ENCODE measurements at regions not wholly inside any gene's neighbourhood (a gene's known extent, or its start where the extent isn't known, plus 50 kb on each side); places are given as distances from the start of the nearest gene placed in this dataset.

DNA sequence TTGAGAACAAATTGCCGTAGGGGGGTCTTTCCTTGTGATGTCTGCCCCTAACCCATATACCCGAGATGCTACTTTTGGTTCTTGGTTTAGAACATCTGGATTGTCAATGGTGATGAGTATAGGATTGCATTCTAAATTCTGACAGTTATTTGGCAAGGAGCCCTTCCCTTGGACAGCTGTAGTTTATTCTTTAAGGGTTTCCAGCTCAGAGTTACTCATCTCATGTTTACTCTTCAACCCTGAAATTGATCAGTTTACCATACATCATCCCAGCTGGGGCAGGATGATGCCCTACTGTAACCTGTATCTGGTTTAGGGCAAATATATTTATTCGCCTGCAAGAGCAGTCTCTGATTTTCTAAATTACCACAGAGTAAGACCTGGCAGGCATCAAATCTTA, 85.7 kb upstream of the XCR1 start:
- DNase-seq = no peak

DNA sequence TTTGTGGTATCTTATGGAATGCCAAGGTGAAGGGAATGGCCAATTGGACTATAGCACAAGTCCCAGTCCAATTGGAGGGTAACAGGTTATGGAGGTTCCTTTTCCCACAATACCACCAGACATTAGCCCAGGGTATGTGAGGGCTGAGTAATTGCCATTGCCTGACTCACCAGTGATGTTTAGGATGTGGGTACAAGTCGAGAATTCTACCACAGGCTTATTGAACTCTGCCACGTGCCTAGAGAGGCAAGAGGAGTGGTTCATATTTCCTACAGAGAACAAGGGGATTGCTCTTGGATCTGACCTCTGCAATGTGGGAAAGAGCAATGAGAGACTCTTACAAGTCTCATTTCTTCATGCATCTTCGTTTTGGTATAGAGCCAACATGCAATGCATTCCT, 85.0 kb upstream of the XCR1 start:
- DNase-seq = no peak

DNA sequence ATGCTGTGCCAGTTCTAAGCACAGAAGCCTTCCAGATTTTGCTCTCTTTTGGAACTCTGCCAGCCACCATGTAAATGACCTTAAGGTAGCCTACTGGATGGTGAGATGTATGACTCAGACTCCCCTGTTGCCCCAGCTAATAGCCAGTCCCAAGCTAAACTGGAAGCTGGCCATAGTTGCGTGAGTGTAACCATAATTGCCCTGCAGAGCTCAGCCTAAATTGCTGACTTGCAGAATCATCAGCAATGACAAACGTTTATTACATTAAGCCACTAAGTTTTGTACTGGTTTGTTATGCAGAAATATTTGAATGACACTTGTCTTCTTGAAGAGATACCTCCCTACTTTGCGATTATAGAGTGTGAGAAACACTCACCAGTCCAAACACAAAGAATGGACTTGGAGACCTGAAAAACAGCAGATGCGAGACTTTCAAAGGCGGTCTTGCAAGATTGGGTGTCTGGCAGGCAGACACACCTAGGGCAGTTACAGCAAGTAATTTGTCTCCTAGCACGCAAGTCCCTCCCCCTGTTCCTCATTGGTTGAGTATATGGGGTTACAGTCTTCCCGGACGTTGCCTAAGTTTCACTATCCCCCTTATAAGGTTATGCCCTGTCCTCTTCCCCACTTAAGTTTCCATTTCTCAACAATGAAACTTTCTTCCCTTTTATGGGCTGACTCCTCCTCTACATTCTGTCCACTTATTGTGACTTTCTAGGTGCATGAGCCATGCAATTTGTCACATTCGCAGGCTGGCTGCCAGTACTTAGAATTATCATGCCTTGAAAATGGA, 83.6 kb upstream of the XCR1 start:
- DNase-seq = peak; percentile 0

DNA sequence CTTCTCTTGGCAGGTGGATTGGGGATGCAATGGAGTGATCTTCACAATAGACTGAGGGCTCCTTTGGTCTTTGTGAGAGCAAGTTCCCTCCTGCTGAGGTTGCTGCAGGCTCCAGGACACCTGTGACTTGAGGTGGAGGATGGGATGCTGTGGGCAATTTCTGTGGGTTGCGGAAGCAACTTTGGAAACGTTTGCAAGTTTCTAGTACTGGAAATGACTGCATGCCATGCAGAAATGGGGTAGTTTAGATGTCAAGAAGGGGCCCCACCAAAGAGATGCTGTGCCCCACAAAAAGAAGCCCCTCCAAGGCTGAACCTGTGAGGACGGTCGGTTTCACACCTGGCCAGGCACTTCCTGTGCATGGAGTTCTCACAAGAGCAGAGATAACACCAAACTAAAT, 80.4 kb upstream of the XCR1 start:
- DNase-seq = no peak

DNA sequence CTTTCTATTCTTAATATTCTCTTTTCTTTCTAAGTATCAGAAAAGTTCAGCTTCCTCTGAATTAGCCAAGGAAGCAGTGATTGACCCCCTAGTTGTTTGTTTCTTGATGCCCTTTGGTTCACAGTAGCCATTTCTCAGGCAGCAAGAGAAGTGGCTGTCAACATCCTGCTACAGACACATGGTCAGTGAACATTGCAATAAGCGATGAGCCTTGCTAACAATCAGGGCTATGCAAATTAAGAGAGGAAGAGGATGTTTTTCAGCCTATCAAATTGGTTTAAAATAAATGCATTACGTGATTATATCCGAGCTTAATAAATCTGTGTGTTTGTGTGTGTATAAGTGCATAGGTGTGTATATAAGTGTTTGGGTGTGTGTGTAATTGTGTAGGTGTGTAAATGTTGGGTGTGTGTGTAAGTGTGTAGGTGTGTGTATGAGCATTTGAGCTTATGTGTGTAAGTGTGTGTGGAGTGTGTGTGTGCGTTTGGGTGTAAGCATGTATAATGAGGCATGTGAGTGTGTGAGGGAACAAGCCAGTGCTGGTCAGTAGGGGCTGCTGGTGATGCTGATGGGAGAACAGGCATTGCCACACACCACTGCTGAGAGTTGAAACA, 78.1 kb upstream of the XCR1 start:
- DNase-seq = no peak

DNA sequence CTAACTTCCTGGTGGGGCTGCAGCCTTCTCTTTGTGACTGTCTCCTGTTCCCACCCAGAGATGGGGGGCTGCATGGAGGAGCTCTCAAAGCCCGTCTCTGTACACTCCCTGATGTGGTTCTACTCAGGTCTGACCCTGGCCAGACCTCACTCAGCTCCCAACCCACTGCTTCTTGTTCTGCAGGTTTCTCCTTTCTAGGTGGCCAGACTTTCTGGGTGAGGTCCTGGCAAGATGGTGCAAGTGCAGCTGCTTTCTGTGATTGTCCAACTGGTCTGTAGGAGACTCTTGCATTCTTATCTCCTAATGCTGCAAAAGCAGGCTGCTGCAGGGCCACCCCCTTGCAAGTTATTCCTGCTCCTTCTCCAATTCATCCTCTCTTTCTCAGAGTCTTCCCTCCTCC, 77.4 kb upstream of the XCR1 start:
- DNase-seq = no peak

DNA sequence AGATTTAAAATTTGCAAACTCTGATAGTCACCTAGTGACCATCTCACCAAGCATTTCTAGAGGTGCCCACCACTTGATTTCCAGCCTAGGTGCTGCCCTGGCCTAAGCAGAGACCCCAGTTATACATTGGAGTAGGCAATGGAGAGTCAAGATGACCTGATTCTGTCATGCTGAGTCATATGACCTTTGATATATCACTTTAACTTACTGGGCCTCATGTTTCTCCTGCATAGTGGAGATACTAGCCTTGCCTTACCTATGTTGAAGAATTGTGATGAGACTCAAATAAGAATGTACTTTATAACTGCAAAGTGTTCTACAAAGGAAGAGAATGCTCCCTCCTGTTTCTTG, 75.5 kb upstream of the XCR1 start:
- no peak for DNase-seq

DNA sequence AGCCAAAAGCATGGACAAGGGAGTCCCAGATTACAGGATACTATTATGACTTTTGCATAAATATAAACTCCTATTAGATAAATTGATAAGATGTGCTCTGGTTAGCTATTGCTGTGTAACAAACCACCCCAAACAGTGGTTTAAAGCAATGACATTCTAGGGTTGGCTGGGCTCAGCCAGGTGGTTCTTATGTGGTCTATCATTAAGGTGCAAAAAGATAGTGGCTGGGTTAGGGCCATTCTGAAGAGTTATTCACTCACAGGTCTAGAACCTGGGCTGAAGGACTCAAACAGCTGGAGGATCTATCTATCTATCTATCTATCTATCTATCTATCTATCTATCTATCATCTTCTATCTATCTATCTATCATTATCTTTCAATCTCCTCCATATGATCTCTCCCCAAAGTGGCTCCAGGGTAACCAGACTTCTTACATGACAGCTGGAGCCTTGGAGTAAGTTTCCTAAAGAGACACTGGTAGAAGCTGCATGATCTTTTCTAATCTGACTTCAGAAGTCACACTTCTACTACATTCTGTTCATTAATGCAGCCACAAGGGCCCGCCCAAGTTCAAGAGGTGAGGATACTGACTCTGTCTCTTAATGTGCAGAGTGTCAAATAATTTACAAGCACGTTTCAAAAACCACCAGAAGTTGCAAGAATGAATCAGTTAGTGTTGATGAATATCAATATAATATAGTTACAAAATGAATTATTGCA, 74.9 kb upstream of the XCR1 start:
- DNase-seq = no peak

DNA sequence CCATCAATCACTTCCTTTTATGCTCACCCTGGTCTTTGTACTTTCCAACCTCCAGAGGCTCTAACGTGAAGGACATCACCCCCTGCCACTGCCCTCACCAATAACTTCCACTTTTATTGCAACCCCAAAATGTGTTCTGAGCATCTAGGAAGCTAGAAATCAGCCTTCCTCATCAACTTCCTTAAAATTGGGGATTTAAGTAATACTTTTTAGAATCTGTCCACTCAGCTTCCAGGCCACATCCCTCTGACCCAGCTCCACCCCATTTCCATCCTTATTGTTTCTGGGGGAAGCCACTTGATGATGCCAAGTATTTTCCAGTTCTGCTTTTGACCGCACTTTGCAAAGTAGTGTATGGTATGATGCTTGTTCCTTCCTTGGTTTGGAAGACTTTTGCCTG, 73.5 kb upstream of the XCR1 start:
- DNase-seq = no peak

DNA sequence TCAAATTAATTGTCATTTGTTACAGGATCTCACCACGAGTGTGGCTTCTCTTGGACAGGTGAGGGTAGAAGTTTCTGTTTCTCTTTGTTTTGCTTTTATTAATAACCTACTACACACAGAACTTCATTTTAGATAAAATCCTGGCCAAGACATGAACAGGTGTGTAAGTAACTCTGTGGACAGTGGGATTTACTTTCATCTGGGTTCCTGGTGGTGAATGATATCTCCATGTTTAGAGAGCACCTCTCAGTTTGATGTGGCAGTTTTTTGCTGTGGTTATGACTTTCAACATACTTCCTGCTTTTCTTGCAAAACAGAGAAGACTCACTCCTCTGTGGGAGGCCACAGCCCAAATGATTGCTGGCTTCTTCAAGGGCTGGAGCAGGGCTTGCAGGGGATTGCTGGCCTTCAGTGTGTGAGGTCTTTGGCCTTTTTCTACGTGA, 71.1 kb upstream of the XCR1 start:
- DNase-seq = no peak

DNA sequence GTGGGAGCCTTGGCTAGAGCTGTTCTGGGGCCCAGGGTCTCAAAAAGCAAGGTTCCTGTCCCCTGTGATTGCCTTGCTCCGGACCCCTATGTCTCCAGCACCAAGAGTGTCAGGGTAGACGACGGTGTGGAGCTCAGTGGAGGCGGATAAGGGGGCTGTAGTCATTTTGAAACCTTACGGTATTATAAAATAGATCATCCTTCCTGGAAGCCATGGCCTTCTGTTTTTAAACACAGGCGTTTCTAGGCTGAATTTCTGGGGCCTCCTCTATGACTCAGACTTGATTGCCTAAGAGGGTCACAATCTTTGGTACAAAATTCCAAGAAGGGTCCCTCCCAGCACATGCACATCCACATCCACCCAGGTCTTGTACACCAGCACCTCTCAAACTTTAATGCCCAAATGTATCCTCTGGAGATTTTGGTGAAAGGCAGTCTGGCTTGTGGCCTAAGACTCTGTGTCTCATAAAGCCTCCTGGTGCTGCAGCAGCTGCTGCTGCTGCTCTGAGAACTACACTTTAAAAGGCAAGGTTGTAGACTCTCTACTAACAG, 70.5 kb upstream of the XCR1 start:
- no peak for DNase-seq

DNA sequence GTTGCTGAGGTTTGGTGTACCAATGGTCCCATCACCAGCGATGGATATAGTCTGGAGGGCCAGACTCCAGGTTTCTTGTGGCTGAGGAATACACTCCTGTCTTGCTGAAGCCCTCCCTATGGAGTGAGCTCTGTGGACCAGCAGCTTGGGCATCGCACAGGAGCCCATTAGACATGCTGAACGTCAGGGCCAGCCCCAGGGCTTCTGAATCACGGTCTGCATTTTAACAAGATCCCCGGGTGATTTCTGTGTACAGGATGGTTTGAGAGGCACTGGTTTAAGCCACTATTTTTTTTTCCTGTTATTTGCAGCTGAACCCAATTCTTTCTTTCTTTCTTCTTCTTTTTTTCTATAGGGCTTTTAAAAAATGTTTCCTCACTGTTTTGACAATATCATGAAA, 69.5 kb upstream of the XCR1 start:
- no peak for DNase-seq

DNA sequence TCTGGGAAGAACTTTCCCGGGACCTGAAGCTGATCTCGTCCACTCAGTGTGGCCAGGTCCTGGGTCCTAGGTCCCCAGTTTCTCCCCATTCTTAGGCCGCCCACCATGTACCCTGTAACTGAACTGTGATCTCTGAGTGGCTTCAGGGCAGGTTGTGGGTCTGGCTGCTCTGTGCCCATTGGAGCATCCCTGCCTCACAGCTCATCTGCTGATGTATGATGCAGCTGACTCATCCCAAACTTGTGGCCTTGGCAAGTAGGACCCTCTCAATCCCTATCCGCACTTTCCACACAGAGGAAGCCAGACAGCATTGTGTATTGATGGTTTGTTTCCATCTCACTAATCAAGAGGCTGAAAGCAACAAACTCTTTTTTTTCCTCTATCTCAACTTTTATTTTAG, 69.1 kb upstream of the XCR1 start:
- DNase-seq = no peak

DNA sequence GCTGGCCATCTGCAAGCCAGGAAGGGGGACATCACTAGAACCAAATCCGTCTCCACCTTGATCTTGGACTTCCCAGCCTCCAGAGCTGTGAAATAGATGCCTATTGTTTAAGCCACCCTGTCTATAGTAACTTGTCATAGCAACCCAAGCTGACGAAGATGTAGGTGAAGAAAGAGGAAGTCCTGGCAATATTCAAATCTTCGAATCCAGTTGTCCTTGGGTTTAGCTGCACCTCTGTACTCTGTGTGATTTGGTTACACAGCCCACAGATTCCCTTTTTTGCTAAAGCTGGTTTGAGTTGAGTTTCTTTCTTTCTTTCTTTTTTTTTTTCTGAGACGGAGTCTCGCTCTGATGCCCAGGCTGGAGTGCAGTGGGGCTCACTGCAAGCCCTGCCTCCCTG, 68.0 kb upstream of the XCR1 start:
- no peak for DNase-seq

DNA sequence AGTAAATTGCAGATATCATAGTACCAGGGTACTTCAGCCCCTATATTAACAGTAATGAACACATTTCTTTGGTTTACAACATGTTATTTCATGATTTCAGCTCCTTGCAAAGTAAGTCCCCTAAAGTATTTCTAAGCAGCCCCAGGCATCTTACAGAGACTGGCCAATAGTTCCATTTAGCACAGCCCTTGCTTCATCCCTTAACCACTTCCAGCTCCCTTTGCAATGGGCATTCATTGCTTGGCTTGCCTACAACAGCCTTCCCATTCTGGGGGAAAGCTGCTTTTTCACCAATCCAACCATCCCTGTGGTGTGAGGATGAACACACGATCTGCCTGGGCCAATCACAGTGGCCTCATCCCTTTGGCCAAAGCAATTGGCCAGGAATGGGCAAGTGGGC, 67.2 kb upstream of the XCR1 start:
- no peak for DNase-seq

DNA sequence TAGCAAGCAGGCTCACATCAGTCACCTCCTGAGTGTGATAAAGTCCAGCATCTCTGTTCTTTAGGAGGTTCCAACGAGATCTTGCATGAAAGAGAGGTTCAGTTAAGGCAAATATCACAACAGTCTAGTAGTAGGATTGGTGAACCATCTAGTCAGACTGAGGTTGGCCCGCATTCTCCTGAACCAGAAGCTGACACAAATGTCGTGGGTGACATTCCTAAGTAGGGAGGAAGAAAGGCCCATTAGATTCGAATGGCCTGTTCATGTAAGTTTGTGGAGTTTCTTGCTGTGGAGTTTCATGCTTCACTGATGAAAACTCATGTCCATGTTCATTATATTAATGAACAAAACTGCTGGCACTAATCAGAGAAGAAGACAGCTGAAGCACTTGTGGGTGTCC, 66.7 kb upstream of the XCR1 start:
- DNase-seq = no peak

DNA sequence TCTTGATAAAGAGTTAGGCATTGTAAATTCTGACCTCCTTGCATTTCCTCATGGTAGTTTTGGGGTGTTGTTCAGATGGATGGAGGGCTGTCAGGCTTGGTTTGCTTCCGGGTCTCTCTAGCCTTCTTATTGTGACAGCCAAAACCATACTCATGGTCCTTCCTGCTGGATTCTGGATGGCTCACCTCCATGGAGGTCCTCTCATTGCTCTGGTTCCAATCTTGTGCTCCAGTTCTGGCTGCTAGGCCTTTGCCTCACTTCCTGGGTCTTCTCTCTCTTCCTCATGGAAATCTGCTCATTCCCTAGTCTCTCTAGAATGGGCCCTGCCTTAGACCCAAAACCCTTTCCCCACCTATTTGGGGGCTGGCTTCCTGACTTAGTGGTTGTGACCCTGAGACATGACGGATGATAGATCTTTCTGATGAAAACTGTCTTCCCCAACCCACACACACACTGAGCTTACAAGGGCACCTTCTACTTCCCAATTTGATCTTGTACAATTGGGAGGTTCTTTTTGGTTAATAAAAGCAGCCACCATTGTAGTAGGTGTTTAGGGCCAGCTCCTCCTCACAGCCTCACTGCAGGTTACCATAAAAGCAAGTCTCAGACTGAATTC, 66.2 kb upstream of the XCR1 start:
- no peak for DNase-seq

DNA sequence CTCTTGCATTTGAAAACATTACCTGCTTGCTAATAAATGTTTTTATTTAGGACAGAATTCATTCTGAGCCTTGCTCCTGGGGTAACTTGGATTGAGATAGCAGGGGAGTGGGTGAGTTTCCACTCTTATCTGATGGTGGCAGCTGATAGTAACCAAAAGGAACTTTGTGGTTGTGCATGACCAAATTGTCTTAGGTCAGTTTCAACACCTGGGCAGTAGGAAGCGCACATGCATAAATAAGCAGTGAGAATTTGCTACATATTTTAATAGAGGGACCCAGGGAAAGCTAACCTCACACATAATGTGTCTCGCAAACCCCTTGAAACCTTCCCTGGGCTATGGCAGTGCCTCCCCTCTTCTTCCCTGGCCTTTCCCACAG, 65.4 kb upstream of the XCR1 start:
- DNase-seq = no peak

DNA sequence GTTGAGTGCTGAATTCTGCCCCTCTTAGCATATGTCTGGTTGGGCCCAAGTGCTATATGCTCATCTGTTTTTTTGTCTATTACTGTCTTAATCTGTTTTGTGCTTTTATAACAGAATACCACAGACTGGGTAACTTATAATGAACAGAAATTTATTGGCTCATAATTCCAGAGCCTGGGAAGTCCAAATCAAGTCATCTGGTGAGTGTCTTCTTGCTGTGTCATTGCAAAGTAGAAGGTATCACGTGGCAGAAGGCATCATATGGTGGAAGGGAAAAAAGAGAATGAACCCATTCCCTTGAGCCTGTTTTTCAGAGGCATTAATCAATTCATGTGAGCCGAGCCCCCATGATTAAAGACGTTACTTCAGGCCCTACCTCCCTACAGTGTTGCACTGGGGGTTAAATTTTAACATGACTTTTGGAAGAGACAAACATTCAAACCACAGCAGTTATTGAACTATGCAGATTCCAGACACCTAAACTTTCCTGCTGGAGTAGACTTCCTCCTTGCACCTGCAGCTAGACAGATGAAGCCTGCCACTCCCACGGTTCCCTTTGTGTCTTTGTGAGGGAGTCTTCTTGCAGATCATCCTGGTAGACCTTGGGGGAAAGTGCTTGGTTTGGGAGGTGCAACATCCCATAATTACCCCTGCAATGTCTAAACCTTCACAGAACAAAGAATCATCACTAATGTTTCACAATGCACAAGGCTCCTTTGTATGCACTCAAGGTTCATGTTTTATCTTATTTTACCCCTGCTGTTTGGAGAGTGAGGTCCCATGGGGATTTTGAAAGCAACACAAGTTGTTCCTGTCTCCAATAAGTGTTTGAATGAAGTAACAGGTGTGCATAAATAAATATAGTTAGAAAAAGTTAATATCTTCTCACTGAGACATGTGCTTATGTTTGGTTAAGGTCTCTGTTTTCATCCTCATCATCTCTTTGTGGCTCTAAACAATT, 64.7 kb upstream of the XCR1 start:
- no peak for DNase-seq

DNA sequence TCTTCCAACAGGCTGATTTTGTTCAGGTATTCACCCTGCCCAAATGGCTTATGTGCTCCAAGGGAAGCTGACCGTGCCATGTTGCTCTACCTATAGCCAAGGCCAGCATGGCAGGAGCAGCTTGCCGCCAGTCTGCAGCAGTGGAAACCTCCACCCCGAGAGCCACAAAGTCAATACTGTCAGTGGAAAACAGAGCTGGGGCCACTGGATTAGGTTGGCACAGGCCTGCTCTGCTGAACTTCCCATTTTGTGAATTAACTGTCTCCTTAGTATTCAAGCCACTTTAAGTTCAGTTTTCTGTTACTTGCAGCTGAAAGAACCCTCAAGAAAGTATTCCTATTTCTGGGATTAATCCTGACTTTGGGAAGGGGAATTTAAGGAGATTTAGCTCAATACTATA, 63.8 kb upstream of the XCR1 start:
- DNase-seq = no peak

DNA sequence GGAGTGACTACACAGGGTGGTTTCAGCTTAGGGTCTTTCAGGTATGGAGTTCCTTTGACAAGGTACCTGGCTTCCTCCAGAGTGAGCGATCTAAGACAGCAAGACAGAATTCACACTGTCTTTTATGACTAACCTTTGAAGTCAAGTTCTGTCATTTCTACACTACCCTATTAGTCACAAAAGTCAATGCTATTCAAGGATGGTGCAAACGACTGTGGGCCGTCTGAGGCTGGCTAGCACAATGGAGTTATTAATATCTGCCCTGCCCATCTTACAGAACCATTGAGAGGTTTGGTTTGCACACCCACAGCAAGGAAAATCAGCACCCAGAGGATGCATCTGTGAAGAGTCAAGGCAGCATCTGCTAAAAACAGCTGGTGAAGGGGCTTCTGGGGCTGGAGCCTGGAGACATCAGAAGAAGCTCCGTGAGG, 62.9 kb upstream of the XCR1 start:
- no peak for DNase-seq

DNA sequence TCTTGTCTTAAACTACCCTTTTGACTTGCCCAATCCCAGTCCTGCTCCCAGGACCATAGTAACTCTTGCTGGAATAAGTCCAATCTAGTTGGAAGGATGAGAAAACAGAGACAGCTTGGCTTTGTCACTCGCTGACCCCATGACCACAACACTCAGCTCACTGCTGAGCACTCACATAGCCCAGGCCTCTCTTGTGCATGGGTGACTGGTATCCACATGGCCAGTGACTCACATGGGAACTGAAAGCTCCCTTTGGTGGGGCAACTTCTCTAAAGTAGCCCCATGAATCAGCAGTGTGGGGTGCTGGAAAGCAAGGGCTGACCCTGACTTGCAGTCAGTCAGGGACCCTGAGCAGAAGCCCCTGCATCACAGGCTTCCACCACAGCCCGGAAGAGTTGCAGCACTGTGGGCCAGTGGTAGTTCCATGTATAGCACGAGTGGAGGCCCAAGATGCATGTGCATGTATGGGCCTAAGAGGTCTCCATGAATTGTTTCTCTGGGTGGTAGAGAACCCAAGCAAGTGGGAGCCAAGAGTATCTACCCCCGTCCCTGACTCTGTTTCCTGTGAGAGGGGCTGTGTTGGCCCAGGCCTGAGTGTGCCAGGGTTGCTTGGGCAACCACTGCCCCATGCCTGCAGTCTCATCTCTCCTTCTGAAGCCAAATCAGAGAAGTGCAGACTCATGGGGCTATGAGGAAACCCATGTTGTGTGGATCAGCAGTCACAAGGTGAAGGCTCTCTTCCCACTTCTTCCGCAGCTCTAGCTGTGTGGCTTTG, 62.1 kb upstream of the XCR1 start:
- DNase-seq = no peak

Data from NCI-H1092 treated with DMSO at 0.1 percent for 48 hours (cell line).